ENCODE measurements at regions not wholly inside any gene's neighbourhood (a gene's known extent, or its start where the extent isn't known, plus 50 kb on each side); places are given as distances from the start of the nearest gene placed in this dataset.

DNA sequence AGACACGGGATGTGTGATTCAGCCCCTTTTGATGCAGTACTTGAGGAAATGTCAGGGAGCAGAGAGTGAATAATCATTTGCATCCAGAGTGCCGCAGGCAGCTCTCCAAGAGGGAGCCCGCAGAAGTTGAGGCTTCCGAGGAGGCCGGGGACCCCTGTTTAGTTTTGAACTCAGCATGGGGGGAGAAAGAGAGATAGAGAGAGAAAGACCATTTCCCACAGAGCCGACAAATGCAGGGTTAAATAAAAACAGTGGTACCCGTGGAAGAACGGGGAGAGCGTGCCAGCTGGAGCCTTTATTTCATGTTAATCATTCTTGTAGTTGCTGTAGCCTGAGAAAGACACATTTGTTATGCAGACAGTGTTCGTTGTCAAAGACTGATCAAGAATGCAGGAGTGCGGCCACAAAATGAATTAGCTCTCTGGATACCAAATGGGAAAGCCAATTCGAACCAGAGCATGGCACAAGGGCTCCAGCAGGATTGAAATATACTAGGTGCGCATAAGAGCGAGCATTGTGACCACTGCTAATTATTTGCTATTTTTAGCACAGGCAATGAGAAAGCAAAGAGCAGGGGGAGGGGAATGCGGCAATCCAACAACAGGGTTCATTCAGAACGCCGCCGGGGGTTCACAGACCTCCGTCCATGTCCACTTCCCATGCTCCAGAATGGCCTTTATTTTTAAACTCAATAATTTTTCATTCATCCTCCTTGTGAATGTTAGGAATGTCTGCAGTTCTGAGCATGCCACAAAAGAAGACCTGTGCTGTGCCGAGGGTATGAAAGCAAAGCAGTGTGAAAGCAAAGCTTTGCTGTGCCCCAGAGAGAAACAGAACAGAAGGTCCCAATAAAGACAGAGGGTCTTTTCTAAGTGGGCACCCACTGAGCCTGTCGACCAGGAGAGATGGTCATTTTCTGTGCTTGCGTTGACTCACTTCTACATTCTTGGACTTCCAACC is 243.9 kb upstream of the VCX3A start:
- TF ChIP-seq, protein P1, sequence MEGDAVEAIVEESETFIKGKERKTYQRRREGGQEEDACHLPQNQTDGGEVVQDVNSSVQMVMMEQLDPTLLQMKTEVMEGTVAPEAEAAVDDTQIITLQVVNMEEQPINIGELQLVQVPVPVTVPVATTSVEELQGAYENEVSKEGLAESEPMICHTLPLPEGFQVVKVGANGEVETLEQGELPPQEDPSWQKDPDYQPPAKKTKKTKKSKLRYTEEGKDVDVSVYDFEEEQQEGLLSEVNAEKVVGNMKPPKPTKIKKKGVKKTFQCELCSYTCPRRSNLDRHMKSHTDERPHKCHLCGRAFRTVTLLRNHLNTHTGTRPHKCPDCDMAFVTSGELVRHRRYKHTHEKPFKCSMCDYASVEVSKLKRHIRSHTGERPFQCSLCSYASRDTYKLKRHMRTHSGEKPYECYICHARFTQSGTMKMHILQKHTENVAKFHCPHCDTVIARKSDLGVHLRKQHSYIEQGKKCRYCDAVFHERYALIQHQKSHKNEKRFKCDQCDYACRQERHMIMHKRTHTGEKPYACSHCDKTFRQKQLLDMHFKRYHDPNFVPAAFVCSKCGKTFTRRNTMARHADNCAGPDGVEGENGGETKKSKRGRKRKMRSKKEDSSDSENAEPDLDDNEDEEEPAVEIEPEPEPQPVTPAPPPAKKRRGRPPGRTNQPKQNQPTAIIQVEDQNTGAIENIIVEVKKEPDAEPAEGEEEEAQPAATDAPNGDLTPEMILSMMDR (IDR thresholded peaks at IDR 0.05), result no peak
- TF ChIP-seq POLR2AphosphoS5 (IDR thresholded peaks at IDR 0.05), result no peak
- TF ChIP-seq POLR2A (IDR thresholded peaks at IDR 0.05), result no peak
